ENCODE measurements at regions not wholly inside any gene's neighbourhood (a gene's known extent, or its start where the extent isn't known, plus 50 kb on each side); places are given as distances from the start of the nearest gene placed in this dataset.
A peak's percentile ranks its signal among the peaks of the same experiment; 100 is the strongest.

- peak; percentile 67 for DNase-seq (ENCODE audit: low read depth)
Measured at GRCh38 chr2:121095257-121096080, 189.5 kb downstream of the TFCP2L1 start.

DNA sequence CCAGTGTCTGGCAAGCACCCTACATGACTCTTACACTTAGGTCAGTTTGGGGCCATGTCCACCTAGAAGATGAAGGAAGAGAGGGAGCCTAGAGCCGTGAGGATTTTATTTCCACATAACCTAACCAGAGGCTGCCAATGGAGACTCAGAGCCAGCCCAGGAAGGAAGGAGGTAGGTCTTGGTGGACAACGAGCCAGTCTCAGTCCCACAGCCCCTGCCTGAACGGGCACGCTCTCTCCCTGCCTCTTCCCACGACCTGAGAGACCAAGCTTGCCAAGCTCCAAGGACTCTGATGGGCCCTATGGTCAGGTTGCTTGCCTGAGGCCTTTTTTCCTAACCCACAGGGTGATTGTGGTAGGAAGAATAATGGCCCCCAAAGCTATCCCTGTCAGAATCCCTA lies 188.4 kb downstream of the TFCP2L1 start:
- no peak for DNase-seq (ENCODE audit: low read depth)

DNA sequence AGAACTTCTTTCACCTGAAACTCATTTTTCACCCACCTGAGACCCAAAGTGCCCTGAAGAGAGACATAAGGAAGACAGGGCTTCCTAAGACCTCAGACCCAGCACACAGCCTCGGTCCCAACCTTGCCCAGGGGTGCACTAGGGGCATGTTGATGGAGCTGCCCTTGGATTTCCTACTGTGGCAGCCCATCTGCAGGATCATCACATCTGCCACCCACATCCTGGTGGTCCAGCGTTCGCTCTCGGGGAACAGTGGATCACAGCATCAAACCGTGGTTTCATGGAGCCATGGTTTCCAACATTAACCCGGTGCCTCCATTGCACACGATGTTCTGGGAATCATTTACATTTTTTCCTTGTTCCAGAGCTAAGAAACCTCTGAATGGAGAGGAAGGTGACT lies 186.4 kb downstream of the TFCP2L1 start:
- no peak for DNase-seq (ENCODE audit: low read depth)

DNA sequence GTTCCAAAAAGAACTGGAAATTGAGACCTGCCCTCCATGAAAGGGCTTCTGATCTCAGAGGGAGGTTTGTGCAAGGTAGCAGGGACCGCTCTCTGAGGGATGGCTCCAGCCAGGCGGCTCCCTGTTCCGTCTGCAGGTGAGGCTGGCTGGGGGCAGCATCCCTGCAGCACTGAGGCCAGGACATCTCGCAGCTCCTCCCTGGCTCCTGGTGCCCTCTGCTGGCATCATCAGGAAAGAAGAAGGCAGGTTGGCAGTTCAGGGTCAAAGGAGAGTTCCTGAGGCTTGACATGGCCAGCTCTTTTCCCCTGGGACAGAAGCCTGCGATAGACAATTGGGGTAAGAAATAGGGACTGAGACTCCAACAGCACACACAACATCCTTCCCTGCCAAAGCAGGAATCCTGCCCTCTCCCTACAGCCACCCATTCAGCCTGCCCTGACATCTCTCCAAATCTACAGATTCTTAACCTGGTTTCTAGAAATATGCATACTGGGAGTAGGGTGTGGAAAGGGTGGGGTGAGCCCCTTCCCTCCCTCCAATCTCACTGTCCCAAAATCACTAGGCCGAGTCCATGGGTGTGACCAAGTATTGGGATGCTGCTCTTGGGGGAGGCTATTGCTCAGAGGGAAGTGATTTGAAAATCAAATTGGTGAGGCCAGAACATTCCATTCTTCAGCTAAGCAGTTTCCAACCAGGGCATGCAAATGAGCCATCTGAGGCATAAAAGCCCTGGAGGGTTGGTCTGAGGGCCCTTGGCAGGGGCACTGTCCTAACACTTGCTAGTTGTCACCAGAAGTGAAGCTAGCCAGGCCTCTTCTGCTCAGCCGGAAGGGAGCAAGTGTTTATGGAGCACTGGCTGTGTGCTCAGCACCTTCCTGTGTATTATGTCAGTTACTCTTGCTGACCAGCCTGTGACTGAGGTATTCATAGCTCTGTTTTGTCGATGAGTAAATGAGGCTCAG lies 185.4 kb downstream of the TFCP2L1 start:
- DNase-seq (ENCODE audit: low read depth), result peak; percentile 84

DNA sequence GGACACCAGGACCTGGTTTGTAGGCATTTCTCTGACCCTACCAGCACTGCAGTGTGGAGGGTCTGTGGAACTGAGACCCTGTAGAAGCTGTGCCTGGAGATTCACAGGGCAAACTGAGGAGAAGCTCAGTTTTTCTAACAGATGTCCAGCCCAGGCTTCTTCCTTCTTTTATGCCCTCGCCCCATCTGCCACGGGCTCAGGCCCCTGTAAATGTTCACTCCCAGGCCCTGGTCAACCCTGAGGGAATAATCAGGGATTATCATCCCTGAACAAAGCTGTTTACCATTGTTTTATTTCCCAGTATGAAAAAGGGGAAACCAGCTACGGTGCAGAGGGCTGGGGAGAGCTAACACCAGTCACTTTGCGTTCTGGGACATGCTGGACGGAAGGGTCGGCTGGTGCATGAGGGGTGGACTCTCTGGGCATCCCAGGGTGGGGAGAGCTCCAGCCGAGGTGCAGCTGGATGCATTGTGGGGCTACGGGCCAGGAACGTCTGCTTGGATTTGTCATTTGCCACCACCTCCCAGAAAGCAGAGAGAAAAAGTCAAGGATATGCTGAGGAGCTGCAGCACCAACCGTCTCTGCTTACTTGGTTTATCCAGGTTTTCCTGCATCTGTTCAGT lies 183.8 kb downstream of the TFCP2L1 start:
- DNase-seq (ENCODE audit: low read depth), result no peak

GRCh38 chr2:121102941-121103340 lies 182.1 kb downstream of the TFCP2L1 start:
- peak; percentile 94 for DNase-seq (ENCODE audit: low read depth)

DNA sequence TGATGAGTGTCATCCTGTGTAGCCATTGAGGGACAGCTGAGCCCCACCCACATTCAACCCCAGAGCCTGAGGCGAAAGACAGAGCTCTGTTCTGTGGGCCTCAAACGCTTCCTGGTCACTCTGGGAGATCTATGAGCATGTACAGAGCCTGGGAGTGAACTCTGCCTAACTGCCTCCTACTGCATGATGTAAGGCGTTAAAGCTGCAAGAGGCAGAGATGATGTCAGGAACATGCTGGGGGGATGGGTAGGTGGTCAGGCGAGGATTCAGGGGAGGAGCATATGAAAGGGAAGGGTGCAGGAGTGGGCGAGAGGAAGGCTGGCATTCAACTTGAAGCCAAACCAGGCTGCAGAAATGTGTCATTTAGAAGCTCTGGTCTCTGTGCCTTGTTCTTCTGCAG lies 181.0 kb downstream of the TFCP2L1 start:
- peak; percentile 83 for DNase-seq (ENCODE audit: low read depth)

- peak; percentile 96 for DNase-seq (ENCODE audit: low read depth)
Measured at GRCh38 chr2:121104721-121105141, 180.3 kb downstream of the TFCP2L1 start.

- DNase-seq (ENCODE audit: low read depth), result no peak
Measured at GRCh38 chr2:121110924-121111323, 174.1 kb downstream of the TFCP2L1 start.

- DNase-seq (ENCODE audit: low read depth), result no peak
Measured at GRCh38 chr2:121118951-121119350, 166.1 kb downstream of the TFCP2L1 start.

GRCh38 chr2:121120411-121120810 lies 164.6 kb downstream of the TFCP2L1 start:
- DNase-seq (ENCODE audit: low read depth), result no peak

- DNase-seq (ENCODE audit: low read depth), result no peak
Measured at GRCh38 chr2:121120991-121121390, 164.0 kb downstream of the TFCP2L1 start.

DNA sequence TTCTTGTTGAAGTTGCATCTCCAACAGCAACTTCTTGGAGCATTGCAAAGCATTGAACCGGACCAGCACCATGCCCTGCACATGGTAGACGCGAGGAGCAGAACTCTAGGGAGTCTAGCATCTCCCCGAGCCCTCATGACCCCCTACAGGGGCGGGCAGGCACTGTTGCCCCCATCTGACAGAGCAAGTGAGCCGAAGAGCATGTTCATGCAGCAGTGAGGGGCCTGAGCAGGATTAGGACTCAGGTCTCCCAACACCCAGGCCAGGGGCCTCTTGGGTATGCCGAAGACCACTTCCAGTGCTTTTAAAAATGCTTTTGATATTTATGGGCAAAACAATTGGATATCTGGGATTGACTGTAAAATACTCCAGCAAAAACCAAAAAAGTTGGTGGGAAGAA lies 163.3 kb downstream of the TFCP2L1 start:
- DNase-seq (ENCODE audit: low read depth), result no peak

- DNase-seq (ENCODE audit: low read depth), result no peak
Measured at GRCh38 chr2:121123268-121123667, 161.7 kb downstream of the TFCP2L1 start.

GRCh38 chr2:121124330-121124729 lies 160.7 kb downstream of the TFCP2L1 start:
- no peak for DNase-seq (ENCODE audit: low read depth)

GRCh38 chr2:121125350-121125749 lies 159.7 kb downstream of the TFCP2L1 start:
- no peak for DNase-seq (ENCODE audit: low read depth)

GRCh38 chr2:121128741-121129659 lies 156.0 kb downstream of the TFCP2L1 start:
- DNase-seq (ENCODE audit: low read depth), result peak; percentile 51

DNA sequence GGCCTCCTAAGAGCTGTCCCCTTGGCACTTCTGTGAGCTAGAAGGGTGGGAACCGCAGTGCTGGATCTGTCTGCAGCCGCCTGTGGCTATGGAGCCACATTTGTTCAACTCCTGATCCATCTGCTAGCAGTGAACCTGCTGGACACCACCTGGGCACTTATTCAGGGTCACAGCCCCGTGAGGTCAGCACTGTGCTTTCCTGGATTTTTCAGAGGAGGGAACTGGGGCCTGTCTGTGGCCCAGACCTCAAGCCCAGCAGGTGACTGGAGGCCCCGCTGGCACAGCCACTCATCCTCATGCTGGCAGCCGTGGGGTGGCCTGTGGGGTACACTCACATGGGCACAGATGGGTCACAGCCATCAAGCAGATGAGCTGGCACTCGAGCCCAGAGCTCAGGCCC lies 155.3 kb downstream of the TFCP2L1 start:
- no peak for DNase-seq (ENCODE audit: low read depth)

DNA sequence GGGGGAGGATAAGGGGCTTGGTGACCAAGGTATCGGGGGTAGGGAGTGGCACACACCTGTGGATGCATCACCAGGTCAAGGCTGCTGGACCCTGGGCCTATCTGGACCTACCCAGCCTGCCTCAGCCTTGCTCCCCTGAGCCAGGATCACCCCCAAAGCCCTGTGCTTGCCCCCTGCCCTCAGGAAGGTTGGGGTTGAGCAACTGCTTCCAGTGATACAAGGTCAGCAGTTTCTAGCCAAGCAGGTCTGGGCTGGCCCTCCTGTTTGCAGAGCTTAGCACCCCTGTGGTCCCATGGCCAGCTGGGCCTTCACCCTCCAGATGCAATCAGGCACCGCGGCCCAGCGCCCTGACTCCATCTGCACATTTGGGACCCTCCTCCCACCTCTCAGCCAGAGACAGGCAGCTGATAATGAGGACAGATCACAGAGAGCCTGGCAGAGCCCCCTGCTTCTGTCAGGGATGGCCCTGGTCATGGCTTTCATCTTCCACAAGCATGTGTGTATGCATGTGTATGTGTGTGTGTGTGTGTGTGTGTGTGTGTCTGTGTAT lies 154.6 kb downstream of the TFCP2L1 start:
- DNase-seq (ENCODE audit: low read depth), result no peak

- no peak for DNase-seq (ENCODE audit: low read depth)
Measured at GRCh38 chr2:121131375-121131774, 153.6 kb downstream of the TFCP2L1 start.
